ENCODE measurements at regions not wholly inside any gene's neighbourhood (a gene's known extent, or its start where the extent isn't known, plus 50 kb on each side); places are given as distances from the start of the nearest gene placed in this dataset.

DNA sequence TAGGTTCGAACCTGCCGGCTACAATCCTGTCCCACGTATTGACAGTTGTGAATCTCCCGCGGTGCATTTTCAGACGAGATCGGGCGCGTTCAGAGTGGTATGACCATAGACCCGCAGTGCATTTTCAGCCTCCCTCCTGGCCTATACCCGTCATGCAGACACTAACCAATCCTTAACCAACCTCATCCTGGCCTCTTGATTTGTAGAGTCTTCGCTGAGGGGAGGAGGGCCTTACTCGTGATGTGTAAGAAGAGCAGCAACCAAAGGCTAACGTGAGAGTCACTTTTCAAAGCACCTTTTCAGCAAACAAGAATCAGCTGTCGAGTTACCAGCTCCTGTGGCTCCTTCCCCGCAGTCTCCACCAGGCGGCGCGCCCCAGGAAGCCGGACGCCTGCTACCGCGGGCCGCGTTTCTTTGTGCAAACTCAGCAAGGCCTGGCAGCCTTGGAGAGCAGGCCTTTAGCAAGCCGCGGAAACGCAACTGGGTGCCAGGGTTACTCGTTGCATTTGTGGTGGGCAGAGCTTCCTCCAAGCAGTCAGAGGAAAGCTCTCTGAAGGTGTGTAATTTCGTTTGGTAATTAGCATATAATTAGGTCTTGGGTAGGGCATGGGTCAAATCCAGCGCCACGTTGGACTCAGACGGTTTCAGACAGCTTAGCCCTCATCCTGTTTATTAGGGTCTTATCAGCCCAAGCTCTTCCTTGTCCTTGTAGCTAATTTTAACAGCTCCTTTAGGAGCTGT is 139.8 kb downstream of the OR2B2 start (continued):
- TF ChIP-seq MTF1 (CRISPR knock-in tag; IDR thresholded peaks at IDR 0.05) (no peak), E2F2 (CRISPR knock-in tag; IDR thresholded peaks at IDR 0.05; ENCODE audit: borderline replicate concordance) (no peak), DRAP1 (CRISPR knock-in tag; IDR thresholded peaks at IDR 0.05) (peak; percentile 57; the same call in 1 of the 2 replicates), ZNF703 (CRISPR knock-in tag; IDR thresholded peaks at IDR 0.05; ENCODE audit: borderline replicate concordance) (no peak), ZNF674 (CRISPR knock-in tag; IDR thresholded peaks at IDR 0.05; ENCODE audit: low read depth) (no peak), ATM (IDR thresholded peaks at IDR 0.05; ENCODE audit: borderline replicate concordance) (no peak), SOX6 (IDR thresholded peaks at IDR 0.05) (no peak), SOX6 (CRISPR knock-in tag; IDR thresholded peaks at IDR 0.05) (peak; percentile 83), ZSCAN31 (CRISPR knock-in tag; IDR thresholded peaks at IDR 0.05; ENCODE audit: low read depth) (no peak), PTBP1 (IDR thresholded peaks at IDR 0.05; ENCODE audit: low read depth, low read length, poor library complexity, severe bottlenecking) (no peak), ZNF788 (CRISPR knock-in tag; IDR thresholded peaks at IDR 0.05; ENCODE audit: borderline replicate concordance) (peak; percentile 80; the same call in 1 of the 2 replicates), ZNF530 (CRISPR knock-in tag; IDR thresholded peaks at IDR 0.05; ENCODE audit: low read depth) (no peak), ZNF652 (CRISPR knock-in tag; IDR thresholded peaks at IDR 0.05; ENCODE audit: borderline replicate concordance, low read depth) (peak; percentile 28; the same call in 1 of the 2 replicates), RFX3 (CRISPR knock-in tag; IDR thresholded peaks at IDR 0.05) (no peak), NFKBIZ (CRISPR knock-in tag; IDR thresholded peaks at IDR 0.05) (no peak), CCAR2 (optimal IDR thresholded peaks at IDR 0.05; ENCODE audit: low read depth, low read length) (no peak), ZNF781 (CRISPR knock-in tag; IDR thresholded peaks at IDR 0.05; ENCODE audit: borderline replicate concordance, not compliant biosample characterization) (peak; percentile 68), ZNF605 (CRISPR knock-in tag; IDR thresholded peaks at IDR 0.05) (peak; percentile 68), ZNF773 (CRISPR knock-in tag; IDR thresholded peaks at IDR 0.05; ENCODE audit: borderline replicate concordance) (no peak), NR2F6 (IDR thresholded peaks at IDR 0.05) (no peak), NR2F6 (CRISPR knock-in tag; IDR thresholded peaks at IDR 0.05) (peak; percentile 62), JUN (CRISPR knock-in tag; IDR thresholded peaks at IDR 0.05) (no peak), ZNF777 (CRISPR knock-in tag; IDR thresholded peaks at IDR 0.05) (peak; percentile 84), SRSF4 (IDR thresholded peaks at IDR 0.05; ENCODE audit: low read depth, low read length, poor library complexity, severe bottlenecking) (no peak), ZNF839 (CRISPR knock-in tag; IDR thresholded peaks at IDR 0.05; ENCODE audit: borderline replicate concordance) (no peak)
- TF ChIP-seq, protein P1, sequence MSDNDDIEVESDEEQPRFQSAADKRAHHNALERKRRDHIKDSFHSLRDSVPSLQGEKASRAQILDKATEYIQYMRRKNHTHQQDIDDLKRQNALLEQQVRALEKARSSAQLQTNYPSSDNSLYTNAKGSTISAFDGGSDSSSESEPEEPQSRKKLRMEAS (IDR thresholded peaks at IDR 0.05), result peak; percentile 88
- TF ChIP-seq, protein P2, sequence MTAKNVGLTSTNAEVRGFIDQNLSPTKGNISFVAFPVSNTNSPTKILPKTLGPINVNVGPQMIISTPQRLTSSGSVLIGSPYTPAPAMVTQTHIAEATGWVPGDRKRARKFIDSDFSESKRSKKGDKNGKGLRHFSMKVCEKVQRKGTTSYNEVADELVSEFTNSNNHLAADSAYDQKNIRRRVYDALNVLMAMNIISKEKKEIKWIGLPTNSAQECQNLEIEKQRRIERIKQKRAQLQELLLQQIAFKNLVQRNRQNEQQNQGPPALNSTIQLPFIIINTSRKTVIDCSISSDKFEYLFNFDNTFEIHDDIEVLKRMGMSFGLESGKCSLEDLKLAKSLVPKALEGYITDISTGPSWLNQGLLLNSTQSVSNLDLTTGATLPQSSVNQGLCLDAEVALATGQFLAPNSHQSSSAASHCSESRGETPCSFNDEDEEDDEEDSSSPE (CRISPR knock-in tag; IDR thresholded peaks at IDR 0.05), result peak; percentile 68; the same call in 1 of the 2 replicates
- TF ChIP-seq, protein P3, sequence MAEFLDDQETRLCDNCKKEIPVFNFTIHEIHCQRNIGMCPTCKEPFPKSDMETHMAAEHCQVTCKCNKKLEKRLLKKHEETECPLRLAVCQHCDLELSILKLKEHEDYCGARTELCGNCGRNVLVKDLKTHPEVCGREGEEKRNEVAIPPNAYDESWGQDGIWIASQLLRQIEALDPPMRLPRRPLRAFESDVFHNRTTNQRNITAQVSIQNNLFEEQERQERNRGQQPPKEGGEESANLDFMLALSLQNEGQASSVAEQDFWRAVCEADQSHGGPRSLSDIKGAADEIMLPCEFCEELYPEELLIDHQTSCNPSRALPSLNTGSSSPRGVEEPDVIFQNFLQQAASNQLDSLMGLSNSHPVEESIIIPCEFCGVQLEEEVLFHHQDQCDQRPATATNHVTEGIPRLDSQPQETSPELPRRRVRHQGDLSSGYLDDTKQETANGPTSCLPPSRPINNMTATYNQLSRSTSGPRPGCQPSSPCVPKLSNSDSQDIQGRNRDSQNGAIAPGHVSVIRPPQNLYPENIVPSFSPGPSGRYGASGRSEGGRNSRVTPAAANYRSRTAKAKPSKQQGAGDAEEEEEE (CRISPR knock-in tag; IDR thresholded peaks at IDR 0.05; ENCODE audit: borderline replicate concordance), result peak; percentile 60; the same call in 1 of the 2 replicates

Data from HepG2 (cell line).